Kidney epithelial cell (primary cell): ENCODE measurements at regions not wholly inside any gene's neighbourhood (a gene's known extent, or its start where the extent isn't known, plus 50 kb on each side); places are given as distances from the start of the nearest gene placed in this dataset.

Experiments used
- DNase-seq: peaks from one replicate; pipeline ENCODE4 v3.0.0-alpha.2; 2010; ENCODE audit warnings: low read depth
- H3K27me3 ChIP-seq: 2 replicates; pipeline ENCODE4 v1.6.0; 2011; ENCODE audit warnings: low read length; ENCODE audit not compliant: control insufficient read depth, insufficient read depth
- H3K36me3 ChIP-seq: 2 replicates; pipeline ENCODE4 v1.5.1; 2011; ENCODE audit warnings: low read length; ENCODE audit not compliant: control insufficient read depth, insufficient read depth
- H3K4me3 ChIP-seq: 2 replicates; pipeline ENCODE4 v1.5.1; 2011; ENCODE audit warnings: low read depth, mild to moderate bottlenecking, control low read depth, low read length
- TF ChIP-seq, protein P1 (sequence below): IDR thresholded peaks from 2 replicates; pipeline ENCODE4 v1.5.1; 2011; ENCODE audit warnings: mild to moderate bottlenecking, moderate library complexity, low read length, control low read depth, inconsistent platforms; ENCODE audit not compliant: insufficient read depth, poor library complexity, severe bottlenecking

DNA sequence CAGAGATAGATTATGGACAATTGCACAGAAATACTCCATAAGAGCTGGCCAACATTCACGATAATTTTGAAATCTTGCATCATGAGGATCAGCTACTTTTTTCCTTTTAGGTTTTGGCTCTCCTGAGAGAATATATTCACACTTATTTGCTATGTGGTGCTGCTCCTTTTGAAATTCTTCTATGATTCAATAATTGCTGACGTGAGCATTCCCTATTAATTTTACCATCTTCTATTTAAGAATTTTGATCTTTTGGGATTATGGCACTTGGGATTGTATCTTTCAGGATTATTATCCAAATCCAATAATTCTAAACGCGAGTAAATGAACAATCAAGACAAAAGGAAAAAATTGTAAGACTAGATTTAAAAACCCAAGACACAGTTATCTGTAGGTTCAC lies 358.8 kb downstream of the ELAVL2 start:
- DNase-seq = no peak
- Histone ChIP-seq H3K27me3 (no peaks in the 10 kb centered on the region), H3K4me3 (no peak overlapping the region), H3K36me3 (no peaks in the 10 kb centered on the region)
- TF ChIP-seq, protein P1, sequence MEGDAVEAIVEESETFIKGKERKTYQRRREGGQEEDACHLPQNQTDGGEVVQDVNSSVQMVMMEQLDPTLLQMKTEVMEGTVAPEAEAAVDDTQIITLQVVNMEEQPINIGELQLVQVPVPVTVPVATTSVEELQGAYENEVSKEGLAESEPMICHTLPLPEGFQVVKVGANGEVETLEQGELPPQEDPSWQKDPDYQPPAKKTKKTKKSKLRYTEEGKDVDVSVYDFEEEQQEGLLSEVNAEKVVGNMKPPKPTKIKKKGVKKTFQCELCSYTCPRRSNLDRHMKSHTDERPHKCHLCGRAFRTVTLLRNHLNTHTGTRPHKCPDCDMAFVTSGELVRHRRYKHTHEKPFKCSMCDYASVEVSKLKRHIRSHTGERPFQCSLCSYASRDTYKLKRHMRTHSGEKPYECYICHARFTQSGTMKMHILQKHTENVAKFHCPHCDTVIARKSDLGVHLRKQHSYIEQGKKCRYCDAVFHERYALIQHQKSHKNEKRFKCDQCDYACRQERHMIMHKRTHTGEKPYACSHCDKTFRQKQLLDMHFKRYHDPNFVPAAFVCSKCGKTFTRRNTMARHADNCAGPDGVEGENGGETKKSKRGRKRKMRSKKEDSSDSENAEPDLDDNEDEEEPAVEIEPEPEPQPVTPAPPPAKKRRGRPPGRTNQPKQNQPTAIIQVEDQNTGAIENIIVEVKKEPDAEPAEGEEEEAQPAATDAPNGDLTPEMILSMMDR = no peak

DNA sequence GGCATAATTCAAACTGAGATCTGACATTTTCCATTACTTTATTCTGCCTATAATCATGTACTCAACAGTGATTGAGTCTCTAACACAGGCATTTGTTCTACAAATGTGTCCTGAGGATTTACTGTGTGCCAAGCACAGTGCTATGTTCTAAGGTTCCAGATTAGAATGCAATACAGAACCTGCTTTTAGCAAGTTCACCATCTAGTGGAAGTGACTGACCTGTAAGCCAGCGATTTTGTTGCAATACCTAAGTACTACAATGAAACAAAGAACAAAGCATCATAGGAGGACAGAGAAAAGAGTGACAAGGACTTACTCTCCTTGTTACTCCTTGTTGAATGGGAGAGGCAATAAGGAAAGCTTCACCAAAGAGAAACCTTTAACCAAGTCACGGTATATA lies 348.1 kb downstream of the ELAVL2 start:
- TF ChIP-seq, protein P1 = no peak
- Histone ChIP-seq H3K4me3 (no peak overlapping the region), H3K27me3 (no peaks in the 10 kb centered on the region), H3K36me3 (no peaks in the 10 kb centered on the region)
- DNase-seq = no peak

DNA sequence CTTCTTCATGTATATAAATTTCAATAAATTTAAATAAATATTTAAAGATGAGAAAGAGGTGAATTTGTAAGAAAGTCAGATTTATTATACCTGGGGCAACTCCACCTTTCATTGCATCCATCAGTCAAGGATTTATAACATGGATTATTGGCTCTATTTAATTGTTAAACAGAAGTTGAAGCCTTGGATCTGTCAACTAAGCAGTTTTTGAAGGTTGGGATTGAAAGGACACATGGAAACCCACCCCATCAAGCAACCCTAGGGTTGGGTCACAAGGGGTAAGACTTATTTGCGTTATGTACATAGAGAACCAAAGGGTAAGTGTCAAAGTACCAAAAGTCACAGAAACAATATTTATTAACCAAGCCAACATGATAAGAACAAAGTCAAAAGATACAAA lies 342.5 kb downstream of the ELAVL2 start:
- TF ChIP-seq, protein P1 = no peak

DNA sequence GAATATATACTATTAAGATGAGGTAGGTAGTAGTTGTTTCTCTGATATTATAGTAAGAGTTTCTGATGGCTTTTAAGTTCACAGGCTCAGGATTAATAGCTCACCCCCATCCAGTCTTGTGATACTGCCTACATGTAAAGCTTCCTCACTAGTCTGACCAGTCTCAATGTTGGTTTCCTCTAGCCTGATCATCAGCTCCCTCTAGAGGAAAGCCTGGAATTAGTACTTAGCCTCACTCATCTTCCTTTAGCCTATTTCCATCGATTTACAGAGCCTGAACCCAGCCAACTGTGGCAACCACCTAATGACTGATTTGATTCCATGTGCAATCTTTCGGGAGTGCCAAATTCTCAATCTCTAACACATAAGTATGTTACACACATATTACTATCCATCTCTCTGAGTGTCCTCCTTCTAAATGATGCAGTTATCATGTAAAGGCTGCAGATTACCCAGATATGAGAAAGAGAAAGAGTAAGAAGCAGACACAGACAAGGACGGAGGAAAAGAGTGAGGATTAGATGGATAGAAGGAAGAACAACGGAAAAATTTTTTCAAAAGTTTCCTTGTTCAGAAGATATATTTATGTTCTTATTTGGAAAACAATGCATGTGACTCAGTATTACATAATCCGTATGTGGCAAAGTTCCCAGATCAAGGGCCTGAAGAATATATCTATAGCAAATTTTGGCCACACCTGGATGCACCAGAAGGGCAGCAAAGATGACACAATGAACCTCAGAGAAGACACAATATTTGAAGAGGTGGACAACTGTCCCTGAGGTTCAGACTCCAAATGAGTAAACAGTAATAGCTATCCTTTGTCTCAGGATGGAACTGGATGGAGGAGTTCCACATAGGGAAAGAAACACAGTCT lies 333.7 kb downstream of the ELAVL2 start:
- Histone ChIP-seq H3K4me3 (no peak overlapping the region), H3K27me3 (no peaks in the 10 kb centered on the region), H3K36me3 (no peaks in the 10 kb centered on the region)
- DNase-seq = no peak
- TF ChIP-seq, protein P1 = peak; percentile 63

More for the DNA sequence above, 342.5 kb downstream of the ELAVL2 start:
- DNase-seq = no peak
- Histone ChIP-seq H3K36me3 (no peaks in the 10 kb centered on the region), H3K27me3 (no peaks in the 10 kb centered on the region), H3K4me3 (no peak overlapping the region)

DNA sequence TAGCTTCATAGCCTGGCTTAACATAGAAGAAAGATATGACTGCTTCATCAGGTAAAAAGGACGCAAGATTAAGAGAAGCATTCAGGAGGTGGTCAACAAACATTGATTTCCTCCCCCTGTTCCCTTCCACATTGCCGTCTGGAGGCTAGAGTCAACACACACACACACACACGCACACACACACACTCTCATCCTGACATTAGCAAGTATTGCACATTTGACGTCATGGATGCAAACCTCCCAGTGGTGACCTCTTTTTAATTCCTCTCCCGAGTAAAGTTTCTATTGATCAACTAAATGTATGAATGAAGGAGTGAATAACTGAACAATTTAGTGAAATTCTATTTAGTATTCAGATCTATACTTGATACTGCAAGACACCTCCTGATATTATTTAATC lies 332.8 kb downstream of the ELAVL2 start:
- no peak for DNase-seq
- Histone ChIP-seq H3K36me3 (no peaks in the 10 kb centered on the region), H3K27me3 (no peaks in the 10 kb centered on the region), H3K4me3 (no peak overlapping the region)
- TF ChIP-seq, protein P1 = no peak
